ENCODE measurements at regions not wholly inside any gene's neighbourhood (a gene's known extent, or its start where the extent isn't known, plus 50 kb on each side); places are given as distances from the start of the nearest gene placed in this dataset.

DNA sequence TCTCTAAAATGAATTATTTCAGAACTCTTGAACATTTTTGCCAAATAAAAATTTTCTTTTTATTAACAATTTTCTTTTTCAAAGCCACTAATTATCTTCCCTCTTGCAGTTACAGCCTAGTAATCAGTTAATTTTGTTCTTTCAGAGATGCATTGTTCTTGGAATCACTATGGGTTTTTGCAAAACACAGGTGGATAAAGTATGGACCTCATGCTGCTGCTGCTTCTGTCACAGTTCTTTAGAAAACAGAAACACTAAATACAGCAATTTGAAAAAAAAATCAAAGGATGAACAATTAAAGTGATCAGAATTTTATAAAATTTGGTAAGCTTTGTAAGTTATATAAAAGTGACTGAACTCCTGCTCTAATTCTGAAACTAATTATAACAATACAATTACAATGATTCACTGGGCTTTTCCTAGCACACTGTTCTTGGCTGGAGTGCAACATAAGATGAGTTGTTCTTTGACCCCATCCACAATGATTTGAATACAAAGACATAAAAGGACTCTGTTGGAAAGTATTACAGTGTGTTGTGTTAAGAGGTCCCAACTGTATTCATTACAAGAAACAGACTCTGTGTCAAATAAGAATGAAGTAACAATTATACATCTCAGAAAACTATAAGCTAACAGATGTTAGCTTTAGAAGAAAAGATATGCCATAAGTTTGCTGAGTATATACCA is 59.4 kb upstream of the GK2 start:
- H3K27me3 Mint-ChIP-seq (ENCODE audit: insufficient read depth, unreplicated experiment): no peaks in the 10 kb centered on the region
- ChIA-PET POLR2A (no interaction called here), CTCF (no interaction called here)
- no peaks in the 10 kb centered on the region for H3K9me3 Mint-ChIP-seq (ENCODE audit: unreplicated experiment)
- intact Hi-C loops (cut with micrococcal nuclease; ENCODE audit: unreplicated experiment): no loop called here
- DNase-seq: no peak
- Histone ChIP-seq H3K9me3 (no peaks in the 10 kb centered on the region), H3K4me1 (no peaks in the 10 kb centered on the region), H3K36me3 (ENCODE audit: control insufficient read depth, insufficient read depth, low read length) (no peaks in the 10 kb centered on the region), H3K4me3 (ENCODE audit: low read depth, low read length) (no peak overlapping the region), H3K27me3 (replicated peaks; ENCODE audit: control insufficient read depth, insufficient read depth, low read length) (no peaks in the 10 kb centered on the region)
- H3K27ac Mint-ChIP-seq (ENCODE audit: unreplicated experiment): no peak overlapping the region
- no peaks in the 10 kb centered on the region for H3K36me3 Mint-ChIP-seq (ENCODE audit: insufficient read depth, unreplicated experiment)
- H3K4me3 Mint-ChIP-seq (ENCODE audit: unreplicated experiment): no peak overlapping the region
- TF ChIP-seq CTCF (IDR thresholded peaks at IDR 0.05; ENCODE audit: insufficient read depth in 1 of 2, low read depth in 1 of 2, low read length in 1 of 2, severe bottlenecking in 1 of 2, unreplicated experiment in 1 of 2): no peak
- no peaks in the 10 kb centered on the region for H3K4me1 Mint-ChIP-seq (ENCODE audit: low read depth, unreplicated experiment)
- BruUV-seq (replicated peaks): no TSS peak

- no peak overlapping the region for H3K4me3 ChIP-seq (ENCODE audit: low read depth, low read length)
- DNase-seq: no peak
- Mint-ChIP-seq H3K27ac (ENCODE audit: unreplicated experiment) (no peak overlapping the region), H3K4me3 (ENCODE audit: unreplicated experiment) (no peak overlapping the region), H3K36me3 (ENCODE audit: insufficient read depth, unreplicated experiment) (no peaks in the 10 kb centered on the region), H3K27me3 (ENCODE audit: insufficient read depth, unreplicated experiment) (no peaks in the 10 kb centered on the region), H3K9me3 (ENCODE audit: unreplicated experiment) (no peaks in the 10 kb centered on the region), H3K4me1 (ENCODE audit: low read depth, unreplicated experiment) (no peaks in the 10 kb centered on the region)
- CTCF ChIA-PET: no interaction called here
- no peaks in the 10 kb centered on the region for H3K36me3 ChIP-seq (ENCODE audit: control insufficient read depth, insufficient read depth, low read length)
- no peaks in the 10 kb centered on the region for H3K27me3 ChIP-seq (replicated peaks; ENCODE audit: control insufficient read depth, insufficient read depth, low read length)
- intact Hi-C loops (cut with micrococcal nuclease; ENCODE audit: unreplicated experiment): no loop called here
- H3K9me3 ChIP-seq: no peaks in the 10 kb centered on the region
- no peaks in the 10 kb centered on the region for H3K4me1 ChIP-seq
- no peak for TF ChIP-seq CTCF (IDR thresholded peaks at IDR 0.05; ENCODE audit: insufficient read depth in 1 of 2, low read depth in 1 of 2, low read length in 1 of 2, severe bottlenecking in 1 of 2, unreplicated experiment in 1 of 2)
- POLR2A ChIA-PET: no interaction called here
- BruUV-seq (replicated peaks): no TSS peak
These were observed 58.6 kb upstream of the GK2 start for GRCh38 chr4:79466621-79467020.
